GM12878 (cell line): ENCODE measurements at regions not wholly inside any gene's neighbourhood (a gene's known extent, or its start where the extent isn't known, plus 50 kb on each side); places are given as distances from the start of the nearest gene placed in this dataset.

Source experiments
- ATAC-seq: fragments of 200-7000 bp; cut with Tn5 transposase; 3 replicates; pipeline ENCODE4 v1.9.1; 2020; ENCODE audit warnings: mild to moderate bottlenecking, moderate library complexity
- BruUV-seq: library from RNA; stranded (reverse); fragments of 400-500 nt; replicated peaks from 2 replicates; lab custom pipeline; 2021; lab: Mats Ljungman, UMichigan
- CTCF ChIA-PET: fragments of 300-600 bp; sonication (Branson Sonifier 250); formaldehyde crosslinking; extraction: SDS; loops from one replicate; lab custom pipeline; 2021; ENCODE audit warnings: inconsistent platforms; lab: Yijun Ruan, JAX
- POLR2A ChIA-PET: fragments of 350-600 bp; formaldehyde crosslinking; extraction: SDS; loops from one replicate; lab custom pipeline; 2021; ENCODE audit warnings: inconsistent platforms; lab: Charles Lee
- RAD21 ChIA-PET: fragments of 300-600 bp; sonication (Branson Sonifier 250); formaldehyde crosslinking; loops from one replicate; lab custom pipeline; 2023; ENCODE audit warnings: antibody characterized with exemption; ENCODE audit not compliant: unreplicated experiment; lab: Charles Lee
- SMC1A ChIA-PET: fragments of 300-600 bp; sonication (Branson Sonifier 250); formaldehyde crosslinking; loops from one replicate; lab custom pipeline; 2023; ENCODE audit not compliant: unreplicated experiment, uncharacterized antibody; lab: Charles Lee
- DNase-seq: peaks from one replicate; pipeline ENCODE4 v3.0.0-alpha.2; 2011; ENCODE audit warnings: low read depth, low spot score
- FAIRE-seq: peaks from 3 replicates; lab custom pipeline; 2011; peaks lifted over from hg19 to GRCh38; lab: Jason Lieb, UNC
- H2AFZ ChIP-seq: 2 replicates; pipeline ENCODE4 v1.6.0; 2011; ENCODE audit warnings: low read depth, low read length, control low read depth; ENCODE audit not compliant: control insufficient read depth
- H3K27ac ChIP-seq: 2 replicates; pipeline ENCODE4 v1.5.1; 2011; ENCODE audit warnings: control low read depth; ENCODE audit not compliant: control insufficient read depth, insufficient read depth
- H3K27me3 ChIP-seq, 2 experiments: replicated peaks in 1 of 2; 2 replicates each; pipeline versions ENCODE4 v1.6.0 to v1.6.1; 2011; ENCODE audit warnings: low read length in 1 of 2; ENCODE audit not compliant: control insufficient read depth in 2 of 2, insufficient read depth in 2 of 2
- H3K36me3 ChIP-seq, 2 experiments: 2 replicates each; pipeline ENCODE4 v1.5.1; 2011; ENCODE audit warnings: low read length in 1 of 2; ENCODE audit not compliant: control insufficient read depth in 2 of 2, insufficient read depth in 2 of 2
- H3K4me1 ChIP-seq: 2 replicates; pipeline ENCODE4 v1.6.1; 2011; ENCODE audit warnings: mild to moderate bottlenecking, low read length, moderate library complexity, mixed read lengths; ENCODE audit not compliant: control insufficient read depth, insufficient read depth
- H3K4me2 ChIP-seq: 2 replicates; pipeline ENCODE4 v1.6.0; 2011; ENCODE audit warnings: control low read depth; ENCODE audit not compliant: control insufficient read depth, insufficient read depth
- H3K4me3 ChIP-seq: fragments of 200-600 bp; sonication (generic); 2 replicates; pipeline ENCODE4 v1.5.1; 2016
- H3K79me2 ChIP-seq: 2 replicates; pipeline ENCODE4 v1.6.0; 2011; ENCODE audit warnings: low read length; ENCODE audit not compliant: control insufficient read depth, insufficient read depth
- H3K9ac ChIP-seq: 2 replicates; pipeline ENCODE4 v1.8.0; 2011; ENCODE audit warnings: low read length, control low read depth, mixed read lengths; ENCODE audit not compliant: control insufficient read depth, insufficient read depth
- H3K9me3 ChIP-seq: replicated peaks from 3 replicates; pipeline ENCODE4 v1.5.1; 2011; ENCODE audit warnings: mild to moderate bottlenecking, low read length; ENCODE audit not compliant: control insufficient read depth, insufficient read depth
- H4K20me1 ChIP-seq: 2 replicates; pipeline ENCODE4 v1.6.0; 2011; ENCODE audit not compliant: control insufficient read depth, insufficient read depth
- ATF3 ChIP-seq: IDR thresholded peaks from 2 replicates; pipeline ENCODE4 v1.6.1; 2011; ENCODE audit warnings: low read depth, mild to moderate bottlenecking, low read length, moderate library complexity, borderline replicate concordance; ENCODE audit errors: extremely low read depth
- BACH1 ChIP-seq: fragments of 450-650 bp; IDR thresholded peaks from 2 replicates; pipeline ENCODE4 v1.6.1; 2017; ENCODE audit warnings: mild to moderate bottlenecking, borderline replicate concordance
- MEF2B ChIP-seq: fragments of 450-650 bp; IDR thresholded peaks from 2 replicates; pipeline ENCODE4 v1.6.1; 2018; ENCODE audit warnings: mild to moderate bottlenecking, moderate library complexity; ENCODE audit not compliant: partially characterized antibody, poor library complexity, severe bottlenecking
- MTA2 ChIP-seq: fragments of 450-650 bp; IDR thresholded peaks from 2 replicates; pipeline ENCODE4 v1.6.1; 2016; ENCODE audit warnings: low read depth, mild to moderate bottlenecking, moderate library complexity
- ZNF217 ChIP-seq: fragments of 450-650 bp; IDR thresholded peaks from 2 replicates; pipeline ENCODE4 v1.6.1; 2017; ENCODE audit warnings: antibody characterized with exemption, mild to moderate bottlenecking
- WGBS: methylation state at CpG from one replicate; pipeline ENCODE4 v1.1.6; 2016; ENCODE audit warnings: low lambda C conversion rate; ENCODE audit not compliant: insufficient replicate concordance, insufficient coverage; ENCODE audit errors: missing lambda C conversion rate; 5-methylcytosine and 5-hydroxymethylcytosine counted together
- in situ Hi-C: fragments of 300-500 bp; cut with MboI; formaldehyde crosslinking; loops from 9 replicates; pipeline ENCODE4 v1.14.3; 2018; ENCODE audit warnings: mixed read lengths
- intact Hi-C: fragments of 100-400 bp; cut with micrococcal nuclease; formaldehyde crosslinking; loops from one replicate; pipeline ENCODE4 v1.14.2; 2022; ENCODE audit not compliant: unreplicated experiment

- in situ Hi-C loops = no loop called here
- BruUV-seq = no TSS peak
Observed at GRCh38 chr7:85699482-85699881, 512.6 kb upstream of the SEMA3D start.

GRCh38 chr7:85695533-85695932, 508.7 kb upstream of the SEMA3D start:
- Histone ChIP-seq H2AFZ (no peak overlapping the region), H4K20me1 (no peaks in the 10 kb centered on the region), H3K27ac (no peak overlapping the region), H3K4me3 (no peak overlapping the region), H3K27me3 (no peaks in the 10 kb centered on the region), H3K4me2 (no peak overlapping the region), H3K9ac (no peak overlapping the region), H3K36me3 (no peaks in the 10 kb centered on the region), H3K9me3 (no peaks in the 10 kb centered on the region), H3K79me2 (no peaks in the 10 kb centered on the region), H3K4me1 (no peaks in the 10 kb centered on the region)
- ATAC-seq = no peak
- BruUV-seq = no TSS peak
- no peak for TF ChIP-seq ATF3
- intact Hi-C loops (no loop called here), in situ Hi-C loops (no loop called here)
- ChIA-PET SMC1A (no interaction called here), POLR2A (no interaction called here), RAD21 (no interaction called here), CTCF (no interaction called here)
- WGBS = 69% methylated on average over 1 of the region's 1 CpG
- no peak for FAIRE-seq
- DNase-seq = no peak

More at GRCh38 chr7:85699482-85699881, 512.6 kb upstream of the SEMA3D start:
- RAD21 ChIA-PET = no interaction called here
- H3K36me3 ChIP-seq = no peaks in the 10 kb centered on the region
- no peaks in the 10 kb centered on the region for H4K20me1 ChIP-seq
- ATAC-seq (peak; percentile 58), DNase-seq (no peak), FAIRE-seq (no peak)
- TF ChIP-seq MEF2B = peak; percentile 55
- TF ChIP-seq ZNF217 = 0 out of 2 replicates have a peak, but pooled peaks have one; percentile 35
- 0 out of 2 replicates have a peak, but pooled peaks have one; percentile 14 for TF ChIP-seq MTA2
- no peak for TF ChIP-seq BACH1
- CTCF ChIA-PET = interaction anchor here (0.5 kb wide), 1 partner anchor 151 kb away, joined by 3 read pairs; no protein-coding TSS in a partner anchor
- H3K9ac ChIP-seq = no peak overlapping the region
- no peak overlapping the region for H3K4me3 ChIP-seq
- no peak overlapping the region for H3K27ac ChIP-seq
- no peak overlapping the region for H2AFZ ChIP-seq
- no peaks in the 10 kb centered on the region for H3K27me3 ChIP-seq
- SMC1A ChIA-PET = interaction anchor here (0.7 kb wide), 1 partner anchor 1410 kb away, joined by 3 read pairs; no protein-coding TSS in a partner anchor
- H3K4me1 ChIP-seq = no peaks in the 10 kb centered on the region
- WGBS = 0% methylated on average over 2 of the region's 2 CpGs
- intact Hi-C loops = no loop called here
- H3K9me3 ChIP-seq = no peaks in the 10 kb centered on the region
- H3K4me2 ChIP-seq = no peak overlapping the region
- no peaks in the 10 kb centered on the region for H3K79me2 ChIP-seq
- POLR2A ChIA-PET = no interaction called here
